Activated CD4-positive, alpha-beta T cell treated with anti-CD3 and anti-CD28 coated beads for 4 hours (primary cell): ENCODE measurements at regions not wholly inside any gene's neighbourhood (a gene's known extent, or its start where the extent isn't known, plus 50 kb on each side); places are given as distances from the start of the nearest gene placed in this dataset.

Experiments used
- DNase-seq, 2 donors: peaks; one replicate each; pipeline ENCODE4 v3.0.0-alpha.2; 2020

GRCh38 chr2:30055548-30055947, 91.3 kb upstream of the YPEL5 start:
- DNase-seq: no peak

- no peak for DNase-seq
Measured at GRCh38 chr2:30060562-30060961, 86.2 kb upstream of the YPEL5 start.

- DNase-seq: no peak
Measured at GRCh38 chr2:30068067-30068466, 78.7 kb upstream of the YPEL5 start.

GRCh38 chr2:30072250-30072842, 74.5 kb upstream of the YPEL5 start:
- peak; percentile 42 to 55 for DNase-seq

GRCh38 chr2:30073523-30073922, 73.3 kb upstream of the YPEL5 start:
- DNase-seq: no peak

- DNase-seq: no peak
Measured at GRCh38 chr2:30074023-30074422, 72.8 kb upstream of the YPEL5 start.

- DNase-seq: no peak
Measured at GRCh38 chr2:30078521-30078920, 68.3 kb upstream of the YPEL5 start.

GRCh38 chr2:30084915-30085314, 61.9 kb upstream of the YPEL5 start:
- no peak for DNase-seq

- DNase-seq: no peak
Measured at GRCh38 chr2:30089171-30089570, 57.6 kb upstream of the YPEL5 start.

GRCh38 chr2:30095402-30095801, 51.4 kb upstream of the YPEL5 start:
- no peak for DNase-seq

GRCh38 chr2:30096451-30096850, 50.4 kb upstream of the YPEL5 start:
- no peak for DNase-seq
